ENCODE measurements at regions not wholly inside any gene's neighbourhood (a gene's known extent, or its start where the extent isn't known, plus 50 kb on each side); places are given as distances from the start of the nearest gene placed in this dataset.

DNA sequence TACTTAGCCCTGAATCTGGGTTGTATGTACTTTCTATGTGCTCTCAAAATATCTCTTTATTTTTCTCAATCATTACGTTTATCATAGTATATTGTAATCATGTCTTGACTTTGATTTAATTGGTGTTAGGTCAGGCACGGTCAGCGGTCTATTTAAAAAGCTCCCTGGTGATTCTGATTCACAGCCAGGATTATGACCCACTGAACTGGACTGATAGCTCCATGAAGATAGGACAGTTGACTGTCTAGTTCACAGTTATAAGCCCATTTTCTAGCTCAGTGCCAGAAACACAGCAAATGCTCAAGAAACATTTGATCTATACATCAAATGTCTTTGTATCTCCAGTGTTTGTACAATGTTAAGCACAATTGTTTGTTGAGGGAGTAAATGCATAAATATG, 111.5 kb upstream of the CCN2 start:
- Mint-ChIP-seq H3K4me3 (no peak overlapping the region), H3K9me3 (ENCODE audit: insufficient read depth) (no peaks in the 10 kb centered on the region), H3K27me3 (no peaks in the 10 kb centered on the region), H3K27ac (no peak overlapping the region), H3K4me1 (peaks cover 5% of the 10 kb centered on the region)
- Histone ChIP-seq H3K4me3 (ENCODE audit: control extremely low read depth in 1 of 5, extremely low read depth in 1 of 5, insufficient read depth in 1 of 5, low read depth in 2 of 5, low read length in 4 of 5) (no peak overlapping the region), H3K36me3 (replicated peaks in 1 of 2; ENCODE audit: control extremely low read depth in 1 of 2, control insufficient read depth in 1 of 2, extremely low read depth in 1 of 2, insufficient read depth in 2 of 2, low read length in 1 of 2) (no peaks in the 10 kb centered on the region), H3K9me3 (ENCODE audit: control extremely low read depth in 1 of 3, control insufficient read depth in 2 of 3, insufficient read depth in 1 of 3, low read length in 2 of 3) (no peaks in the 10 kb centered on the region), H3K79me2 (ENCODE audit: control insufficient read depth, insufficient read depth, low read length) (no peaks in the 10 kb centered on the region), H3K4me1 (ENCODE audit: control insufficient read depth in 2 of 2, insufficient read depth in 2 of 2, low read length in 2 of 2) (no peaks in the 10 kb centered on the region), H3K27ac (ENCODE audit: low read length in 2 of 2) (no peak overlapping the region), H3K27me3 (replicated peaks in 1 of 4; ENCODE audit: control extremely low read depth in 1 of 4, control insufficient read depth in 3 of 4, insufficient read depth in 4 of 4, low read length in 3 of 4) (no peaks in the 10 kb centered on the region), H4K20me1 (ENCODE audit: control insufficient read depth, insufficient read depth, low read length, poor library complexity, severe bottlenecking) (no peaks in the 10 kb centered on the region), H3K4me2 (replicated peaks; ENCODE audit: low read depth, low read length, poor library complexity, severe bottlenecking) (no peak overlapping the region), H3K9ac (ENCODE audit: low read length) (no peak overlapping the region), H2AFZ (ENCODE audit: insufficient read depth, low read depth, low read length, poor library complexity, severe bottlenecking) (no peak overlapping the region)
- DNase-seq (no peak), ATAC-seq (ENCODE audit: low read depth) (no peak)
- ChIA-PET POLR2A (no interaction called here), CTCF (no interaction called here)
- intact Hi-C loops (cut with micrococcal nuclease) = no loop called here
- no peak for TF ChIP-seq EZH2 (IDR thresholded peaks at IDR 0.05; ENCODE audit: borderline replicate concordance, insufficient read depth, low read depth, low read length, poor library complexity, severe bottlenecking)
- TF ChIP-seq, protein P1, sequence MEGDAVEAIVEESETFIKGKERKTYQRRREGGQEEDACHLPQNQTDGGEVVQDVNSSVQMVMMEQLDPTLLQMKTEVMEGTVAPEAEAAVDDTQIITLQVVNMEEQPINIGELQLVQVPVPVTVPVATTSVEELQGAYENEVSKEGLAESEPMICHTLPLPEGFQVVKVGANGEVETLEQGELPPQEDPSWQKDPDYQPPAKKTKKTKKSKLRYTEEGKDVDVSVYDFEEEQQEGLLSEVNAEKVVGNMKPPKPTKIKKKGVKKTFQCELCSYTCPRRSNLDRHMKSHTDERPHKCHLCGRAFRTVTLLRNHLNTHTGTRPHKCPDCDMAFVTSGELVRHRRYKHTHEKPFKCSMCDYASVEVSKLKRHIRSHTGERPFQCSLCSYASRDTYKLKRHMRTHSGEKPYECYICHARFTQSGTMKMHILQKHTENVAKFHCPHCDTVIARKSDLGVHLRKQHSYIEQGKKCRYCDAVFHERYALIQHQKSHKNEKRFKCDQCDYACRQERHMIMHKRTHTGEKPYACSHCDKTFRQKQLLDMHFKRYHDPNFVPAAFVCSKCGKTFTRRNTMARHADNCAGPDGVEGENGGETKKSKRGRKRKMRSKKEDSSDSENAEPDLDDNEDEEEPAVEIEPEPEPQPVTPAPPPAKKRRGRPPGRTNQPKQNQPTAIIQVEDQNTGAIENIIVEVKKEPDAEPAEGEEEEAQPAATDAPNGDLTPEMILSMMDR (IDR thresholded peaks at IDR 0.05) = no peak
- WGBS (ENCODE audit: insufficient coverage) = 80% methylated on average over 1 of the region's 3 CpGs

DNA sequence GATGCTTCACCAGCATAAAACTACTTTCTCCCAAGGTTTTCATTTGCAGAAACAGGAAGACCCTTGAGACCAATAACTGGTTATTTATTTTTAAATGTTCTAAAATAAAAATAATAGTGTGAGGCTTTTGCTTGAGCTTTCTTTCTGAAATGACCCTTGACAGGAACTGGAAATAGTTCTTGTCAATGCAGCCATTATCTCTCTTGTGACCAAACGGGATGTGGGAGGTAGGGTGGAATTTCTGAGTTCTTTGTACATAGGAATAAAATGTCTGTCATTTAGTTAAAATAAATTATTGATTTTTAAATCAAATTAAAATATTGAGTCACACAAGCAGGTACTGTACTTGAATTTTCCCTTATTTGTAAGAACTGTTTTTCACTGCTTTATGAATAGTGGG, 110.2 kb upstream of the CCN2 start:
- H3K4me2 ChIP-seq (replicated peaks; ENCODE audit: low read depth, low read length, poor library complexity, severe bottlenecking) = no peak overlapping the region
- TF ChIP-seq, protein P1 (IDR thresholded peaks at IDR 0.05) = no peak
- no peak for TF ChIP-seq EZH2 (IDR thresholded peaks at IDR 0.05; ENCODE audit: borderline replicate concordance, insufficient read depth, low read depth, low read length, poor library complexity, severe bottlenecking)
- no peaks in the 10 kb centered on the region for H3K27me3 ChIP-seq (replicated peaks in 1 of 4; ENCODE audit: control extremely low read depth in 1 of 4, control insufficient read depth in 3 of 4, insufficient read depth in 4 of 4, low read length in 3 of 4)
- H3K27me3 Mint-ChIP-seq = no peaks in the 10 kb centered on the region
- H3K79me2 ChIP-seq (ENCODE audit: control insufficient read depth, insufficient read depth, low read length) = no peaks in the 10 kb centered on the region
- no peak overlapping the region for H2AFZ ChIP-seq (ENCODE audit: insufficient read depth, low read depth, low read length, poor library complexity, severe bottlenecking)
- no peaks in the 10 kb centered on the region for H4K20me1 ChIP-seq (ENCODE audit: control insufficient read depth, insufficient read depth, low read length, poor library complexity, severe bottlenecking)
- no peaks in the 10 kb centered on the region for H3K4me1 Mint-ChIP-seq
- H3K36me3 ChIP-seq (replicated peaks in 1 of 2; ENCODE audit: control extremely low read depth in 1 of 2, control insufficient read depth in 1 of 2, extremely low read depth in 1 of 2, insufficient read depth in 2 of 2, low read length in 1 of 2) = no peaks in the 10 kb centered on the region
- ChIA-PET CTCF (no interaction called here), POLR2A (no interaction called here)
- DNase-seq = no peak
- intact Hi-C loops (cut with micrococcal nuclease) = no loop called here
- H3K4me3 Mint-ChIP-seq = no peak overlapping the region
- no peak overlapping the region for H3K9ac ChIP-seq (ENCODE audit: low read length)
- no peaks in the 10 kb centered on the region for H3K9me3 Mint-ChIP-seq (ENCODE audit: insufficient read depth)
- H3K4me1 ChIP-seq (ENCODE audit: control insufficient read depth in 2 of 2, insufficient read depth in 2 of 2, low read length in 2 of 2) = no peaks in the 10 kb centered on the region
- no peak overlapping the region for H3K27ac ChIP-seq (ENCODE audit: low read length in 2 of 2)
- no peak overlapping the region for H3K27ac Mint-ChIP-seq
- peaks cover 0 to 3% (median 0%) of the 10 kb centered on the region in 3 donors for H3K9me3 ChIP-seq (ENCODE audit: control extremely low read depth in 1 of 3, control insufficient read depth in 2 of 3, insufficient read depth in 1 of 3, low read length in 2 of 3)
- H3K4me3 ChIP-seq (ENCODE audit: control extremely low read depth in 1 of 5, extremely low read depth in 1 of 5, insufficient read depth in 1 of 5, low read depth in 2 of 5, low read length in 4 of 5) = no peak overlapping the region
- WGBS (ENCODE audit: insufficient coverage) = no CpG with 5 or more reads among the region's 1 CpG
- no peak for ATAC-seq (ENCODE audit: low read depth)

Measured in B cell (primary cell).